ENCODE measurements at regions not wholly inside any gene's neighbourhood (a gene's known extent, or its start where the extent isn't known, plus 50 kb on each side); places are given as distances from the start of the nearest gene placed in this dataset.

DNA sequence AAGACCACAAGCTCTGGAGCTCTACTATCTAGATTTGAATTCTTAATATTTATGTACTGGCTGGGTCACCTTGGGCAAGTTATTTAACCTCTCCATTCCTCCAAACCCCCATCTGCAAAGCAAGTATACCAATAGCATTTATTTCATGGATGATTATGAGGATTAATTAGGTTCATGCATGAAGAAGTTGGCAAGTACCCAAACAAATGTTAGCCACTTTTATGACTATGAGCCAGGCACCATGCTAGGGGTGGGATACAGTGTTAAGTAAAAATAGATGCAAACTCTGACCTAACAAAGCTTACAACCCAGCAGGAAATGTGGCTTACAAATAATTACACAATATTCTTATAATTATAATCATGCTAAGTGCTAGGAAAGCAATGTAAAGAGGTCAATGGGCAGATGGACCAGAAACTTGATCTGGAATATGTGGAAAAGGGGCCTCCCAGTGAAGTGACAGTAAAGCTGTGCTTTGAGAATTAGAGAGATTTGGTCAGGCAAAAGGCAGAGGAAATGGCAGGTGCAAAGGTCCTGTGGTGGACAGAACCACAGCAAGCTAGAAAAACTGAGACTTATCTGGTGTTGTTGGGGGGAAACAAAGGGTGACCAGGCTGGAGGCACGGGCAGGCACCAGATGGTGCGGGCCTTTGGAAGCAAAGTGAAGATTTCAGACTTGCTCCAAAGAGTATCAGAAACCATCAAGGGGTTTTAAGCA is 525.2 kb upstream of the TRPC7 start:
- Histone ChIP-seq H3K9me3 (replicated peaks; ENCODE audit: insufficient read depth, low read length) (no peaks in the 10 kb centered on the region), H3K4me2 (ENCODE audit: low read depth, low read length) (no peak overlapping the region), H3K27me3 (replicated peaks; ENCODE audit: insufficient read depth, low read length) (no peaks in the 10 kb centered on the region), H3K9ac (ENCODE audit: low read length) (no peak overlapping the region), H4K20me1 (ENCODE audit: insufficient read depth, low read length) (no peaks in the 10 kb centered on the region), H3K9me2 (replicated peaks; ENCODE audit: insufficient read depth, low read length) (no peaks in the 10 kb centered on the region), H3K27ac (ENCODE audit: low read length) (no peak overlapping the region), H3K79me2 (ENCODE audit: low read length) (no peaks in the 10 kb centered on the region), H3F3A (ENCODE audit: insufficient read depth, low read length) (no peaks in the 10 kb centered on the region), H3K36me3 (replicated peaks; ENCODE audit: insufficient read depth, low read length) (no peaks in the 10 kb centered on the region), H3K4me1 (ENCODE audit: low read length) (no peaks in the 10 kb centered on the region), H2AFZ (ENCODE audit: low read length) (no peak overlapping the region), H3K4me3 (ENCODE audit: low read length) (no peak overlapping the region)
- DNase-seq, result no peak
- TF ChIP-seq EZH2phosphoT487 (IDR thresholded peaks at IDR 0.05; ENCODE audit: low read length) (no peak), EZH2 (optimal IDR thresholded peaks at IDR 0.05; ENCODE audit: low read depth, low read length) (no peak)
- TF ChIP-seq, protein P1, sequence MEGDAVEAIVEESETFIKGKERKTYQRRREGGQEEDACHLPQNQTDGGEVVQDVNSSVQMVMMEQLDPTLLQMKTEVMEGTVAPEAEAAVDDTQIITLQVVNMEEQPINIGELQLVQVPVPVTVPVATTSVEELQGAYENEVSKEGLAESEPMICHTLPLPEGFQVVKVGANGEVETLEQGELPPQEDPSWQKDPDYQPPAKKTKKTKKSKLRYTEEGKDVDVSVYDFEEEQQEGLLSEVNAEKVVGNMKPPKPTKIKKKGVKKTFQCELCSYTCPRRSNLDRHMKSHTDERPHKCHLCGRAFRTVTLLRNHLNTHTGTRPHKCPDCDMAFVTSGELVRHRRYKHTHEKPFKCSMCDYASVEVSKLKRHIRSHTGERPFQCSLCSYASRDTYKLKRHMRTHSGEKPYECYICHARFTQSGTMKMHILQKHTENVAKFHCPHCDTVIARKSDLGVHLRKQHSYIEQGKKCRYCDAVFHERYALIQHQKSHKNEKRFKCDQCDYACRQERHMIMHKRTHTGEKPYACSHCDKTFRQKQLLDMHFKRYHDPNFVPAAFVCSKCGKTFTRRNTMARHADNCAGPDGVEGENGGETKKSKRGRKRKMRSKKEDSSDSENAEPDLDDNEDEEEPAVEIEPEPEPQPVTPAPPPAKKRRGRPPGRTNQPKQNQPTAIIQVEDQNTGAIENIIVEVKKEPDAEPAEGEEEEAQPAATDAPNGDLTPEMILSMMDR (IDR thresholded peaks at IDR 0.05; ENCODE audit: low read length), result no peak

- no peak overlapping the region for H3K27ac ChIP-seq (ENCODE audit: low read length)
- H3K79me2 ChIP-seq (ENCODE audit: low read length), result no peaks in the 10 kb centered on the region
- H4K20me1 ChIP-seq (ENCODE audit: insufficient read depth, low read length), result no peaks in the 10 kb centered on the region
- H3K9me2 ChIP-seq (replicated peaks; ENCODE audit: insufficient read depth, low read length), result no peaks in the 10 kb centered on the region
- no peaks in the 10 kb centered on the region for H3K4me1 ChIP-seq (ENCODE audit: low read length)
- no peak overlapping the region for H2AFZ ChIP-seq (ENCODE audit: low read length)
- no peaks in the 10 kb centered on the region for H3K27me3 ChIP-seq (replicated peaks; ENCODE audit: insufficient read depth, low read length)
- H3K4me2 ChIP-seq (ENCODE audit: low read depth, low read length), result no peak overlapping the region
- no peaks in the 10 kb centered on the region for H3K9me3 ChIP-seq (replicated peaks; ENCODE audit: insufficient read depth, low read length)
- DNase-seq, result no peak
- TF ChIP-seq EZH2 (optimal IDR thresholded peaks at IDR 0.05; ENCODE audit: low read depth, low read length) (no peak), EZH2phosphoT487 (IDR thresholded peaks at IDR 0.05; ENCODE audit: low read length) (no peak)
- TF ChIP-seq, protein P1 (IDR thresholded peaks at IDR 0.05; ENCODE audit: low read length), result no peak
- no peaks in the 10 kb centered on the region for H3F3A ChIP-seq (ENCODE audit: insufficient read depth, low read length)
- no peaks in the 10 kb centered on the region for H3K36me3 ChIP-seq (replicated peaks; ENCODE audit: insufficient read depth, low read length)
- no peak overlapping the region for H3K9ac ChIP-seq (ENCODE audit: low read length)
- no peak overlapping the region for H3K4me3 ChIP-seq (ENCODE audit: low read length)
These were observed 521.3 kb upstream of the TRPC7 start for GRCh38 chr5:136886608-136887007.

DNA sequence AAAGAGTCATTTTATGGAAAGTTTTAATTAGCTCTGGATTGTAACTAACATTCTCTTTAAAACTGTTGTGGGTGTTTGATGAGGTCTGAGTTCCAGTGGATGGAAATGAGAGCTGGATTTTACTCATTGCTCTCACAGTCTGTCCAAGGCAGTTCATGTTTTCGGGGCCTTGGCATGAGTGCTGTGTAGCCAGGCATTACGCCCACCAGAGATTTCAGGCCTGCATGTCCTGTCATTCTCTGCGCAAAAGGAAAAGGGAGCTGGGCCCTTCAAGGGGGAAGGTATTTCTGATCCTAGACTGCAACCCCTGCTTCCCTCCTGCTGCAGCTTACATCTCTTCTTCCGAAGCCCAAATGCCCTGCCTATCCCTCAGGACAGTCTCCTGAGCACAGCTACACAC is 499.6 kb upstream of the TRPC7 start:
- H3K9ac ChIP-seq (ENCODE audit: low read length), result no peak overlapping the region
- no peaks in the 10 kb centered on the region for H3F3A ChIP-seq (ENCODE audit: insufficient read depth, low read length)
- H3K36me3 ChIP-seq (replicated peaks; ENCODE audit: insufficient read depth, low read length), result no peaks in the 10 kb centered on the region
- H3K9me3 ChIP-seq (replicated peaks; ENCODE audit: insufficient read depth, low read length), result no peaks in the 10 kb centered on the region
- no peak overlapping the region for H2AFZ ChIP-seq (ENCODE audit: low read length)
- H4K20me1 ChIP-seq (ENCODE audit: insufficient read depth, low read length), result no peaks in the 10 kb centered on the region
- no peak overlapping the region for H3K27ac ChIP-seq (ENCODE audit: low read length)
- DNase-seq, result no peak
- no peak overlapping the region for H3K4me2 ChIP-seq (ENCODE audit: low read depth, low read length)
- H3K79me2 ChIP-seq (ENCODE audit: low read length), result no peaks in the 10 kb centered on the region
- H3K4me3 ChIP-seq (ENCODE audit: low read length), result no peak overlapping the region
- H3K27me3 ChIP-seq (replicated peaks; ENCODE audit: insufficient read depth, low read length), result no peaks in the 10 kb centered on the region
- H3K4me1 ChIP-seq (ENCODE audit: low read length), result no peaks in the 10 kb centered on the region
- TF ChIP-seq, protein P1 (IDR thresholded peaks at IDR 0.05; ENCODE audit: low read length), result no peak
- TF ChIP-seq EZH2phosphoT487 (IDR thresholded peaks at IDR 0.05; ENCODE audit: low read length), result no peak
- no peak for TF ChIP-seq EZH2 (optimal IDR thresholded peaks at IDR 0.05; ENCODE audit: low read depth, low read length)
- H3K9me2 ChIP-seq (replicated peaks; ENCODE audit: insufficient read depth, low read length), result no peaks in the 10 kb centered on the region
